Vagina (tissue), 2 donors: ENCODE measurements at regions not wholly inside any gene's neighbourhood (a gene's known extent, or its start where the extent isn't known, plus 50 kb on each side); places are given as distances from the start of the nearest gene placed in this dataset.
"Not testable (repeated sequence)": the region's sequence is repeated elsewhere in the genome, so short reads cannot be mapped to it uniquely, and the experiment has no call there.

Experiments used
- DNase-seq, 2 donors: peaks; one replicate each; pipeline ENCODE4 v3.0.0-alpha.2; 2017; ENCODE audit errors: extremely low spot score in 2 of 2
- H3K27ac ChIP-seq: fragments of 200-600 bp; sonication (generic); one replicate; pipeline ENCODE4 v1.5.1; 2019
- H3K27me3 ChIP-seq: fragments of 200-600 bp; sonication (generic); one replicate; pipeline ENCODE4 v1.5.1; 2019
- H3K36me3 ChIP-seq, 2 donors: fragments of 200-600 bp; sonication (generic); one replicate each; pipeline ENCODE4 v1.5.1; 2017 to 2019
- H3K4me1 ChIP-seq: fragments of 200-600 bp; sonication (generic); one replicate; pipeline ENCODE4 v1.5.1; 2019
- H3K4me3 ChIP-seq, 2 donors: fragments of 200-600 bp; sonication (generic); 1 replicate in 1 of 2; 2 replicates in 1 of 2; pipeline ENCODE4 v1.5.1; 2016 to 2019
- H3K9me3 ChIP-seq: fragments of 200-600 bp; sonication (generic); one replicate; pipeline ENCODE4 v1.5.1; 2019
- POLR2A ChIP-seq, 2 donors: fragments of 450-650 bp; IDR thresholded peaks; one replicate each; pipeline ENCODE4 v1.6.1; 2017; ENCODE audit warnings: antibody characterized with exemption in 2 of 2, mild to moderate bottlenecking in 2 of 2, moderate library complexity in 2 of 2
- POLR2AphosphoS5 ChIP-seq, 2 donors: sonication (generic); formaldehyde crosslinking; IDR thresholded peaks; one replicate each; pipeline ENCODE4 v1.9.0; 2017; ENCODE audit warnings: antibody characterized with exemption in 2 of 2, mild to moderate bottlenecking in 2 of 2, low read depth in 1 of 2; ENCODE audit not compliant: insufficient read depth in 1 of 2
- intact Hi-C: fragments of 100-400 bp; cut with DNase I; formaldehyde crosslinking; loops from one replicate; pipeline ENCODE4 v1.15.1; 2023
- TF ChIP-seq, protein P1 (sequence below), 3 experiments: fragments of 450-650 bp in 2 of 3; fragments of 200-600 bp in 1 of 3; sonication (generic) in 1 of 3; IDR thresholded peaks; one replicate each; pipeline ENCODE4 v1.5.1; 2017 to 2019; ENCODE audit warnings: antibody characterized with exemption in 3 of 3, mild to moderate bottlenecking in 2 of 3, moderate library complexity in 2 of 3

DNA sequence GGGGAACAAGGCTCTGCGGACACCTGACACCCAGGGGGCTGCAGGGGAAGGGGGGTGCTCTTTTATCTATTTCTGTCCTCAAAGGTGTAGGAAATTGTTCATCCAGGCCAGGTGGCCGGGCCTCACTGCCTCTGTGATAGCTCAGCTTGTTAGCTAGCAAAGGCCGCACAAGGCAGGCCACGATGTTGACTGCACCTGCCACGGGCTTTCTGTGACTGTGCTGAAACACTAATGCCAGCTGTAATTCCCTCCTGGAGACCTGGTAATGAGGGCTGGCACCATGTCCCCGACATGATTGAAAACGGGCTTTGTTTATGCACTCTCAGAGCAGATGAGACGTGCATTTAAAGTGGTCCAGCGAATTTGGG is 61.4 kb upstream of the APCDD1L start:
- H3K4me3 ChIP-seq: no peak overlapping the region
- no peaks in the 10 kb centered on the region for H3K4me1 ChIP-seq
- no peak for TF ChIP-seq POLR2A (IDR thresholded peaks at IDR 0.05)
- TF ChIP-seq, protein P1, sequence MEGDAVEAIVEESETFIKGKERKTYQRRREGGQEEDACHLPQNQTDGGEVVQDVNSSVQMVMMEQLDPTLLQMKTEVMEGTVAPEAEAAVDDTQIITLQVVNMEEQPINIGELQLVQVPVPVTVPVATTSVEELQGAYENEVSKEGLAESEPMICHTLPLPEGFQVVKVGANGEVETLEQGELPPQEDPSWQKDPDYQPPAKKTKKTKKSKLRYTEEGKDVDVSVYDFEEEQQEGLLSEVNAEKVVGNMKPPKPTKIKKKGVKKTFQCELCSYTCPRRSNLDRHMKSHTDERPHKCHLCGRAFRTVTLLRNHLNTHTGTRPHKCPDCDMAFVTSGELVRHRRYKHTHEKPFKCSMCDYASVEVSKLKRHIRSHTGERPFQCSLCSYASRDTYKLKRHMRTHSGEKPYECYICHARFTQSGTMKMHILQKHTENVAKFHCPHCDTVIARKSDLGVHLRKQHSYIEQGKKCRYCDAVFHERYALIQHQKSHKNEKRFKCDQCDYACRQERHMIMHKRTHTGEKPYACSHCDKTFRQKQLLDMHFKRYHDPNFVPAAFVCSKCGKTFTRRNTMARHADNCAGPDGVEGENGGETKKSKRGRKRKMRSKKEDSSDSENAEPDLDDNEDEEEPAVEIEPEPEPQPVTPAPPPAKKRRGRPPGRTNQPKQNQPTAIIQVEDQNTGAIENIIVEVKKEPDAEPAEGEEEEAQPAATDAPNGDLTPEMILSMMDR (IDR thresholded peaks at IDR 0.05): no peak
- no peak for TF ChIP-seq POLR2AphosphoS5 (IDR thresholded peaks at IDR 0.05; ENCODE audit: insufficient read depth in 1 of 2, low read depth in 1 of 2)
- no peaks in the 10 kb centered on the region for H3K36me3 ChIP-seq
- no peaks in the 10 kb centered on the region for H3K9me3 ChIP-seq
- intact Hi-C loops: no loop called here
- DNase-seq: no peak
- H3K27ac ChIP-seq: no peak overlapping the region
- H3K27me3 ChIP-seq: no peaks in the 10 kb centered on the region

DNA sequence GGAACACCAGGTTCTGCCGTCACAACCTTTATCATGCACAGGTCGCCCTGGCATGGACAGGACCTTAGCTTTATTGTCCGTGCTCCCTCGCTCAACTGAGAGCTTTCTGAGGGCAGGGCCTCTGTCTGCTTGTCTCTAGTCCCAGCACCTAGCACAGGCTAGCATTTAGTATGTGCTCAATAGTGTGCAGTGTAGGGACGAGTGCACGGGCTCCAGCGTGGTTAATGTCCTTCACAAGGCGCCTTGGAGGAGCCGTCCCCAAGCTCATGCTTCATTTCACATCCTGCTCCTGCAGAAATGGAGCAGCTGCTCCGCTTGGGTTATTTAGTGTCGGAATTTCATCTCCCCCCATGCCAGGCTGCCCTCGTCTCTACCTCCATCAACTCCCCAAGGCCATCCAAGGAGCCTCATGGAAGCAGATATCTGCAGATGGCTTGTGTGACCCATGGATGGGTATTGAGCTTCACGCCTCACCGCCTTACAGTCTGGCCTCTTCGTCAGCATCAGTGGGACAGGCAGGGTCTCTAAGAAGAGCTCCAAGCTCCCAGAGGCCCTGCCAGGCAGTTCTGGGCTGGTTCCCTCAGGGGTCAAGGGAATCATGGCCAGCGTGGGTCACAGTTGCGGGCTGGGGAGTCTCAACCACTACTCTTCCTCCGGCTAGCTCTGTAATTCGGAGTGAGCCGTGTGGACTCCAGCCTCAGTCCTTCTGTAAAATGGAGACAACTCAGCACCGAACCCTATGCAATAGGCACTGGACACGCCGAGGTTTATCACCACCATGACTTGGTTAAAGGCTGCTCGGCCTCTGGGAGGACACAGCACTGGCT is 60.8 kb upstream of the APCDD1L start:
- Histone ChIP-seq H3K9me3 (no peaks in the 10 kb centered on the region), H3K4me3 (no peak overlapping the region), H3K27ac (no peak overlapping the region), H3K4me1 (no peaks in the 10 kb centered on the region), H3K36me3 (no peaks in the 10 kb centered on the region), H3K27me3 (no peaks in the 10 kb centered on the region)
- TF ChIP-seq POLR2A (IDR thresholded peaks at IDR 0.05): no peak
- no peak for TF ChIP-seq POLR2AphosphoS5 (IDR thresholded peaks at IDR 0.05; ENCODE audit: insufficient read depth in 1 of 2, low read depth in 1 of 2)
- TF ChIP-seq, protein P1 (IDR thresholded peaks at IDR 0.05): no peak
- DNase-seq: no peak
- intact Hi-C loops: no loop called here

DNA sequence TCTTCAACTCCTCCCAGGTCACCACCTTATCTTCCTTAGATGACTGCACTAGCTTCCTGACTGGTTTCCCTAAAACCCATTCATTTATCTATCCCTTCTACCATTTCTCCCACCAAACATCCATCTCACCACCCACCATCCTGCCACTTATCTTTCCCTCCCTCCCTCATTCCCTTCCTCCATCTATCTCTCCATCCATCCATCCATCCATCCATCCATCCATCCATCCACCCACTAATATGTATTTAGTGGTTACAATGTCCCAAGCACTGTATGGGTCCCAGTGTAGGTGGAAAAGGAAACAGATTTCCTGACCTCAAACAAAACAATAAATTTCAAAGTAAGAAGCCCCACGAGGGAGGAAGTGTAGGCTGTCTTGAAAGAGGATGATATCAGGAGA is 59.3 kb upstream of the APCDD1L start:
- Histone ChIP-seq H3K36me3 (no peaks in the 10 kb centered on the region), H3K4me1 (peaks cover 4% of the 10 kb centered on the region), H3K27ac (no peak overlapping the region), H3K9me3 (no peaks in the 10 kb centered on the region), H3K4me3 (no peak overlapping the region), H3K27me3 (no peaks in the 10 kb centered on the region)
- TF ChIP-seq, protein P1 (IDR thresholded peaks at IDR 0.05): no peak
- no peak for TF ChIP-seq POLR2A (IDR thresholded peaks at IDR 0.05)
- no peak for TF ChIP-seq POLR2AphosphoS5 (IDR thresholded peaks at IDR 0.05; ENCODE audit: insufficient read depth in 1 of 2, low read depth in 1 of 2)
- DNase-seq: no peak
- intact Hi-C loops: no loop called here

DNA sequence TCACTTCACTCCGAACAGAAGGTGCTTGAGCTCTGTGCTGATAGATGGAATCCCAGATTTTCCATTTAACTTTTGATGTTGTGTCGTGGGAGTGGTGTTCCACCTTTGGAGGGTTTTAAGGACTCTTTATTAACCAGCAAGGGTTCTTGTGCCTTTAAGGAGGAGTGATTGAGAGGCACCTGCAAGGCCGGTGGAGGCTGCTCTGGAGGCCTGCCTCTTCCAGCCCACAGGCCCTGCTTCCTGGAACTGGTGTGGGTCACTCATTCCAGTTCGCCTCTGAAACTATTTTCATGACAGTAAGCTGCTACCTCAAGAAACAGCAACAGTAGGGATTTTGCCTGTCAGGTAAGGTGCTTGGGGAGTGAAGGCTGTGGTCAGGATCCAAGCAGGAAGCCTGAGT is 58.8 kb upstream of the APCDD1L start:
- H3K27me3 ChIP-seq: no peaks in the 10 kb centered on the region
- DNase-seq: no peak
- H3K4me1 ChIP-seq: peaks cover 9% of the 10 kb centered on the region
- H3K36me3 ChIP-seq: no peaks in the 10 kb centered on the region
- no peak overlapping the region for H3K27ac ChIP-seq
- H3K9me3 ChIP-seq: no peaks in the 10 kb centered on the region
- TF ChIP-seq POLR2A (IDR thresholded peaks at IDR 0.05) (no peak), POLR2AphosphoS5 (IDR thresholded peaks at IDR 0.05; ENCODE audit: insufficient read depth in 1 of 2, low read depth in 1 of 2) (no peak)
- TF ChIP-seq, protein P1 (IDR thresholded peaks at IDR 0.05): no peak
- H3K4me3 ChIP-seq: no peak overlapping the region
- intact Hi-C loops: no loop called here

DNA sequence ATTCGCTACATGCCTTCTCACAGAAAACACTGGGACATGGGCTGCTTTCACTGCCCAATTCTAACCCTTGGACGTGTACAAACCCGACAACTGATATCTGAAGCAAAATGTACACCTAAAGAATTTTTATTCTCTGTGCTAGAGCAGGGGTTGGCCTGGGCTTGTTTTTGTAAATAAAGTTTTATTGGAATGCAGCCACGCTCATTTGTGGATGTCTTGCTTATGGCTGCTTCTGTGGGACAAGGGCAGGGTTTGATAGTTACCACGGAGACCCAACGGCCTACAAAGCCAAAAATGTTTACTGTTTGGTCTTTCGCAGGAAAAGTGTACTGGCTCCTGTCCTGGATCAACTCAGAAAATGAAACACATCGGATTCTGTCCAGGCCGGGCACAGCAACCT is 58.1 kb upstream of the APCDD1L start:
- TF ChIP-seq, protein P1 (IDR thresholded peaks at IDR 0.05): no peak
- TF ChIP-seq POLR2AphosphoS5 (IDR thresholded peaks at IDR 0.05; ENCODE audit: insufficient read depth in 1 of 2, low read depth in 1 of 2) (no peak), POLR2A (IDR thresholded peaks at IDR 0.05) (no peak)
- Histone ChIP-seq H3K9me3 (no peaks in the 10 kb centered on the region), H3K36me3 (no peaks in the 10 kb centered on the region), H3K4me3 (no peak overlapping the region), H3K27me3 (no peaks in the 10 kb centered on the region), H3K27ac (no peak overlapping the region), H3K4me1 (peaks cover 10% of the 10 kb centered on the region)
- no peak for DNase-seq
- intact Hi-C loops: no loop called here

DNA sequence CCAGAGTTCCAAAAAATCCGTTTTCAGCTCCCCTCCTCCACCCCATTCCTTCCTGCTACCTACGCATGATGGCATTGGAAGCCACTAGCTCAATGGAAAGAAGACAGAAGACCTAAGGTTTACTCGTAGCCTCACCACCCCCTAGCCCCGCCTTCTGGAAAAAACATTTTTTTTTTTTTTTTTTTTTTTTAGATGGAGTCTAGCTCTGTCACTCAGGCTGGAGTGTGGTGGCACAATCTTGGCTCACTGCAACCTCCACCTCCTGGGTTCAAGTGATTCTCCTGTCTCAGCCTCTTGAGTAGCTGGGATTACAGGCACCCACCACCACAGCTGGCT is 57.2 kb upstream of the APCDD1L start:
- H3K27me3 ChIP-seq, intact Hi-C loops, H3K9me3 ChIP-seq, H3K4me3 ChIP-seq, H3K36me3 ChIP-seq, DNase-seq: not testable (repeated sequence)
- peaks cover 15% of the 10 kb centered on the region for H3K4me1 ChIP-seq
- peak overlapping the region; percentile 29 for H3K27ac ChIP-seq
